ENCODE measurements at regions not wholly inside any gene's neighbourhood (a gene's known extent, or its start where the extent isn't known, plus 50 kb on each side); places are given as distances from the start of the nearest gene placed in this dataset.

- TF ChIP-seq RAD21 (IDR thresholded peaks at IDR 0.05; ENCODE audit: low read length) (no peak), CTCF (IDR thresholded peaks at IDR 0.05) (no peak), EZH2phosphoT487 (IDR thresholded peaks at IDR 0.05; ENCODE audit: borderline replicate concordance, low read depth) (no peak), CHD2 (IDR thresholded peaks at IDR 0.05; ENCODE audit: low read length, partially characterized antibody) (no peak), GABPA (IDR thresholded peaks at IDR 0.05; ENCODE audit: low read depth) (no peak), TCF12 (IDR thresholded peaks at IDR 0.05) (no peak)
- TF ChIP-seq, protein P1, sequence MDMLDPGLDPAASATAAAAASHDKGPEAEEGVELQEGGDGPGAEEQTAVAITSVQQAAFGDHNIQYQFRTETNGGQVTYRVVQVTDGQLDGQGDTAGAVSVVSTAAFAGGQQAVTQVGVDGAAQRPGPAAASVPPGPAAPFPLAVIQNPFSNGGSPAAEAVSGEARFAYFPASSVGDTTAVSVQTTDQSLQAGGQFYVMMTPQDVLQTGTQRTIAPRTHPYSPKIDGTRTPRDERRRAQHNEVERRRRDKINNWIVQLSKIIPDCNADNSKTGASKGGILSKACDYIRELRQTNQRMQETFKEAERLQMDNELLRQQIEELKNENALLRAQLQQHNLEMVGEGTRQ (IDR thresholded peaks at IDR 0.05; ENCODE audit: borderline replicate concordance, low read depth, low read length), result no peak
Measured at GRCh38 chr3:163832547-163832946, 1245.7 kb downstream of the SI start.

Data from SK-N-SH (cell line).